SU-DHL-6 (cell line): ENCODE measurements at regions not wholly inside any gene's neighbourhood (a gene's known extent, or its start where the extent isn't known, plus 50 kb on each side); places are given as distances from the start of the nearest gene placed in this dataset.

ENCODE experiments used
- EZH2phosphoT487 ChIP-seq: fragments of 200-600 bp; sonication (generic), shearing (Covaris generic); conservative IDR thresholded peaks from 2 replicates; pipeline ENCODE4 v1.6.1; 2018; ENCODE audit warnings: mild to moderate bottlenecking, antibody characterized with exemption, low read length, moderate library complexity, mixed read lengths
- TF ChIP-seq, protein P1 (sequence below): fragments of 200-600 bp; sonication (generic); IDR thresholded peaks from one replicate; pipeline ENCODE4 v1.5.1; 2017; ENCODE audit warnings: antibody characterized with exemption, mild to moderate bottlenecking, low read length, moderate library complexity; ENCODE audit not compliant: insufficient read depth, poor library complexity, severe bottlenecking

DNA sequence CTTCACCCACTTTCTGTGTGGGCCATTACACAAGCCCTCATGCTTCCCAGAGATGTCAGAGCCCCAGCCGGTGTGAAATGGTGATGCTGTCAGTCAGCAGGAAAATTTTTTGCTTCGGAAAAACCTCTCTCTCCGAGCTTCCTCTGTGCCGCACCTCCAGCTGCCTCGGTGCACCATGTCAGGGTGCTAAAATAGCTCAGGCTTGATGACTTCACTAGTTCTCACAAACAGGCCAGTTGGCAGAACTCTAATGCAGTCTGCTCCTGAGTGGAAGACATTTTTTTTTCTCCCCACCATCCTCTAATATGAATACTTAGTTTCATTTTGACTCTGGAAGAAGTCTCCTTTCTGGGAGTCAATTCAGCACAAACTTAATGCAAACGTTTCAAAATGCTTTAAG, 71.3 kb downstream of the KLF12 start:
- TF ChIP-seq, protein P1, sequence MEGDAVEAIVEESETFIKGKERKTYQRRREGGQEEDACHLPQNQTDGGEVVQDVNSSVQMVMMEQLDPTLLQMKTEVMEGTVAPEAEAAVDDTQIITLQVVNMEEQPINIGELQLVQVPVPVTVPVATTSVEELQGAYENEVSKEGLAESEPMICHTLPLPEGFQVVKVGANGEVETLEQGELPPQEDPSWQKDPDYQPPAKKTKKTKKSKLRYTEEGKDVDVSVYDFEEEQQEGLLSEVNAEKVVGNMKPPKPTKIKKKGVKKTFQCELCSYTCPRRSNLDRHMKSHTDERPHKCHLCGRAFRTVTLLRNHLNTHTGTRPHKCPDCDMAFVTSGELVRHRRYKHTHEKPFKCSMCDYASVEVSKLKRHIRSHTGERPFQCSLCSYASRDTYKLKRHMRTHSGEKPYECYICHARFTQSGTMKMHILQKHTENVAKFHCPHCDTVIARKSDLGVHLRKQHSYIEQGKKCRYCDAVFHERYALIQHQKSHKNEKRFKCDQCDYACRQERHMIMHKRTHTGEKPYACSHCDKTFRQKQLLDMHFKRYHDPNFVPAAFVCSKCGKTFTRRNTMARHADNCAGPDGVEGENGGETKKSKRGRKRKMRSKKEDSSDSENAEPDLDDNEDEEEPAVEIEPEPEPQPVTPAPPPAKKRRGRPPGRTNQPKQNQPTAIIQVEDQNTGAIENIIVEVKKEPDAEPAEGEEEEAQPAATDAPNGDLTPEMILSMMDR: no peak
- no peak for TF ChIP-seq EZH2phosphoT487
